Keratinocyte (primary cell): ENCODE measurements at regions not wholly inside any gene's neighbourhood (a gene's known extent, or its start where the extent isn't known, plus 50 kb on each side); places are given as distances from the start of the nearest gene placed in this dataset.

Experiments used
- DNase-seq: peaks from one replicate; pipeline ENCODE4 v3.0.0-alpha.2; 2011; ENCODE audit warnings: low read depth, missing footprints, low spot score
- FAIRE-seq: peaks from 2 replicates; lab custom pipeline; 2011; peaks lifted over from hg19 to GRCh38; lab: Jason Lieb, UNC
- H2AFZ ChIP-seq: 2 replicates; pipeline ENCODE4 v1.6.0; 2012; ENCODE audit warnings: low read length, control low read depth, inconsistent platforms; ENCODE audit not compliant: control insufficient read depth
- H3K27ac ChIP-seq: 2 replicates; pipeline ENCODE4 v1.5.1; 2011; ENCODE audit warnings: low read length; ENCODE audit not compliant: control insufficient read depth, insufficient read depth
- H3K27me3 ChIP-seq: 3 replicates; pipeline ENCODE4 v1.6.0; 2011; ENCODE audit warnings: low read length; ENCODE audit not compliant: control insufficient read depth, insufficient read depth; ENCODE audit errors: extremely low read depth
- H3K36me3 ChIP-seq, 2 experiments: 2 replicates in 1 of 2; 3 replicates in 1 of 2; pipeline ENCODE4 v1.5.1; 2011; ENCODE audit warnings: low read length in 2 of 2, mild to moderate bottlenecking in 1 of 2; ENCODE audit not compliant: control insufficient read depth in 2 of 2, insufficient read depth in 2 of 2; ENCODE audit errors: extremely low read depth in 1 of 2
- H3K4me1 ChIP-seq: 3 replicates; pipeline ENCODE4 v1.5.1; 2011; ENCODE audit warnings: low read length; ENCODE audit not compliant: control insufficient read depth, insufficient read depth; ENCODE audit errors: extremely low read depth
- H3K4me2 ChIP-seq: 3 replicates; pipeline ENCODE4 v1.6.0; 2011; ENCODE audit warnings: low read depth, low read length; ENCODE audit not compliant: control insufficient read depth, insufficient read depth; ENCODE audit errors: extremely low read depth
- H3K4me3 ChIP-seq, 3 experiments: fragments of 200-600 bp in 1 of 3; sonication (generic) in 1 of 3; 2 replicates in 2 of 3; 3 replicates in 1 of 3; pipeline ENCODE4 v1.5.1; 2011 to 2016; ENCODE audit warnings: low read length in 3 of 3, mild to moderate bottlenecking in 3 of 3, control low read depth in 2 of 3, inconsistent platforms in 1 of 3, low read depth in 1 of 3, mixed read lengths in 1 of 3, mixed run types in 1 of 3, moderate library complexity in 1 of 3; ENCODE audit not compliant: control insufficient read depth in 2 of 3, insufficient read depth in 2 of 3; ENCODE audit errors: extremely low read depth in 1 of 3
- H3K79me2 ChIP-seq: 2 replicates; pipeline ENCODE4 v1.6.0; 2012; ENCODE audit warnings: low read length; ENCODE audit not compliant: control insufficient read depth, insufficient read depth
- H3K9ac ChIP-seq: 3 replicates; pipeline ENCODE4 v1.6.0; 2011; ENCODE audit warnings: low read length; ENCODE audit not compliant: control insufficient read depth, insufficient read depth; ENCODE audit errors: extremely low read depth
- H3K9me1 ChIP-seq: 3 replicates; pipeline ENCODE4 v1.6.0; 2011; ENCODE audit warnings: low read length; ENCODE audit not compliant: control insufficient read depth, insufficient read depth; ENCODE audit errors: extremely low read depth
- H3K9me3 ChIP-seq: 2 replicates; pipeline ENCODE4 v1.5.1; 2012; ENCODE audit warnings: low read depth, low read length; ENCODE audit not compliant: control insufficient read depth
- H4K20me1 ChIP-seq: 3 replicates; pipeline ENCODE4 v1.6.0; 2011; ENCODE audit warnings: low read length; ENCODE audit not compliant: control insufficient read depth, insufficient read depth; ENCODE audit errors: extremely low read depth
- CTCF ChIP-seq, 3 experiments: IDR thresholded peaks in 1 of 3; conservative IDR thresholded peaks in 1 of 3; optimal IDR thresholded peaks in 1 of 3; 2 replicates in 2 of 3; 3 replicates in 1 of 3; pipeline versions ENCODE3 to v1.5.1; 2011; ENCODE audit warnings: low read length in 3 of 3, mild to moderate bottlenecking in 3 of 3, moderate library complexity in 2 of 3, control low read depth in 1 of 3, inconsistent platforms in 1 of 3; ENCODE audit not compliant: insufficient read depth in 2 of 3; ENCODE audit errors: extremely low read depth in 1 of 3
- EZH2 ChIP-seq: IDR thresholded peaks from one replicate; pipeline ENCODE4 v1.6.1; 2012; ENCODE audit warnings: inconsistent platforms, mild to moderate bottlenecking, low read length, moderate library complexity
- dilution Hi-C: fragments of 300-500 bp; cut with MboI; formaldehyde crosslinking; loops from one replicate; pipeline ENCODE4 v1.7.0; 2020; ENCODE audit warnings: low sequenced_read_pairs; ENCODE audit not compliant: extremely low pct_ligation_motif_present

- Histone ChIP-seq H3K4me2 (no peak overlapping the region), H4K20me1 (no peaks in the 10 kb centered on the region), H3K27ac (no peak overlapping the region), H3K9me1 (no peaks in the 10 kb centered on the region), H3K9ac (no peak overlapping the region), H2AFZ (no peak overlapping the region), H3K9me3 (no peaks in the 10 kb centered on the region), H3K27me3 (no peaks in the 10 kb centered on the region), H3K4me3 (no peak overlapping the region), H3K79me2 (no peaks in the 10 kb centered on the region), H3K36me3 (no peaks in the 10 kb centered on the region), H3K4me1 (no peaks in the 10 kb centered on the region)
- DNase-seq (no peak), FAIRE-seq (no peak)
- dilution Hi-C loops: no loop called here
- no peak for TF ChIP-seq CTCF (optimal IDR thresholded peaks at IDR 0.05 in 1 of 3, IDR thresholded peaks at IDR 0.05 in 1 of 3, conservative IDR thresholded peaks at IDR 0.05 in 1 of 3; ENCODE audit: extremely low read depth in 1 of 3, insufficient read depth in 2 of 3, low read length in 3 of 3)
- TF ChIP-seq EZH2: no peak
Measured at GRCh38 chr4:30972542-30972941, 252.4 kb downstream of the PCDH7 start.

GRCh38 chr4:30973993-30974392, 253.8 kb downstream of the PCDH7 start:
- DNase-seq: no peak
- FAIRE-seq: no peak
- no peak overlapping the region for H3K4me2 ChIP-seq

More at GRCh38 chr4:30973993-30974392, 253.8 kb downstream of the PCDH7 start:
- Histone ChIP-seq H3K36me3 (no peaks in the 10 kb centered on the region), H3K4me1 (no peaks in the 10 kb centered on the region), H3K27me3 (no peaks in the 10 kb centered on the region), H3K27ac (no peak overlapping the region), H3K9me3 (no peaks in the 10 kb centered on the region), H3K79me2 (no peaks in the 10 kb centered on the region), H3K9me1 (no peaks in the 10 kb centered on the region), H3K4me3 (no peak overlapping the region), H3K9ac (no peak overlapping the region), H2AFZ (no peak overlapping the region), H4K20me1 (no peaks in the 10 kb centered on the region)
- TF ChIP-seq EZH2 (no peak), CTCF (optimal IDR thresholded peaks at IDR 0.05 in 1 of 3, IDR thresholded peaks at IDR 0.05 in 1 of 3, conservative IDR thresholded peaks at IDR 0.05 in 1 of 3; ENCODE audit: extremely low read depth in 1 of 3, insufficient read depth in 2 of 3, low read length in 3 of 3) (no peak)
- dilution Hi-C loops: no loop called here
